Stimulated activated CD8-positive, alpha-beta memory T cell treated with anti-CD3 and anti-CD28 coated beads, Interleukin-7, amount 100 ng/mL, for 48 hours (primary cell): ENCODE measurements at regions not wholly inside any gene's neighbourhood (a gene's known extent, or its start where the extent isn't known, plus 50 kb on each side); places are given as distances from the start of the nearest gene placed in this dataset.
"Not testable (repeated sequence)": the region's sequence is repeated elsewhere in the genome, so short reads cannot be mapped to it uniquely, and the experiment has no call there.

ENCODE experiments used
- DNase-seq, 2 donors: peaks; one replicate each; pipeline ENCODE4 v3.0.0-alpha.2; 2020; ENCODE audit warnings: low read depth in 1 of 2; ENCODE audit errors: extremely low read depth in 1 of 2

DNA sequence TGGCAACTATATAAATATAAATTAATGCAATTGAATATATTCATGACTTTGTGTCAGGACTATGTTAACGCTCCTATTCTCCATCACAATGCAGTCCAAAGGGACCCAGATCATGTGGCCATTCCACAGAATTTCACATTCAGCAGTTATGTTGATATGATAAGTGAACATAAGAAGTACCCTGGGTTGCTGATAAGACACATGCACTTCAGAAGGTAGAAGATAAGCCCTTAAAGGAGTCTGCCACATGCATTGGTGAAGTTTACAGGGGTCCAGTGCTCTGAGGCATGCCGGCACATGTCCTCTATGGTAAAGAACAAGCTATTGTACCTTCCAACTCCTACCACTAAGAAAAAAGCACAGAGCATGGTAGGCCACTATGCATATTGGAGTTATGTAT lies 76.4 kb downstream of the PHAX start:
- no peak for DNase-seq

DNA sequence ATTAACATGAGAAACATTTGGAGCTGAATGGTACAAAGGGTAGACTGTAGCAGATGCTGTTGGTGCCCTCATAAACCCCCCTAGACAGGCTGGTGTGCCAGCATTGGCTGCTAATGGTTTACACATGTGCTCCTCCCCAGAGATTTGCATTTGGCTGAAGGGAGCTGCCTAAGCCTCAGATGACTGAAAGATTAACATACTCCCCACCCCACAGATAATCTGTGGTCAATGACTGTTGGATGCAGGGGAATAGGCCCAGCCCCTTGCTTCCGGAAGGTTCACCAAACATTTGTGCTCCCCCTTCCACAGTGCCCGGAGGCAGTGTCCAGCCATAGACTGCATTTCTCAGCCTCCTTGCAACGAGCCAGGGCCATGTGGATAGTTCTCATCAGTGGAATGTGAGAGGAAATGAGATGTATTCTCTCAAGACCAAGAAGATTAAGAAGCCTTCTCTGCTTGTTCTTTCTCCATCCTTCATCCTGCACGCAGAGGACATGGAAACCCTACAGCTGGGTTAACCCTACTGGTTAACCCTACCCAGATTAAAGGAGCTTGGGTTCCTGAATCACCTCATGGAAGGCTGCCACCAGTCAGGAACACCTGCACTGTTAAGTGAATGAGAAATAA lies 79.6 kb downstream of the PHAX start:
- no peak for DNase-seq

DNA sequence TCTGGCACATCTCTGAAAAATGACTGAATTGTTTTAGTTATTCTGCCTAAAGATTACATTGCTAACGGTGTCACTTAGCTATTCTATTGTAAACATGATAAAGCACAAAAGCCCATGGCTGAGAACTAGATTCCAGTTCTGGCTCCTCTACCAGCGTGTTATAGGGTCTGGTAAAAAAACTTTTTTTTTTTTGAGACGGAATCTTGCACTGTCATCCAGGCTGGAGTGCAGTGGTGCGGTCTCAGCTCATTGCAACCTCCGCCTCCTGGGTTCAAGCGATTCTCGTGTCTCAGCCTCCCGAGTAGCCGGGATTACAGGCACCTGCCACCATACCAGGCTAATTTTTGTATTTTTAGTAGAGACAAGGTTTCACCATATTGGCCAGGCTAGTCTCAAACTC lies 80.6 kb downstream of the PHAX start:
- not testable (repeated sequence) for DNase-seq

- no peak for DNase-seq
These were observed 81.2 kb downstream of the PHAX start for GRCh38 chr5:126681970-126682369.

DNA sequence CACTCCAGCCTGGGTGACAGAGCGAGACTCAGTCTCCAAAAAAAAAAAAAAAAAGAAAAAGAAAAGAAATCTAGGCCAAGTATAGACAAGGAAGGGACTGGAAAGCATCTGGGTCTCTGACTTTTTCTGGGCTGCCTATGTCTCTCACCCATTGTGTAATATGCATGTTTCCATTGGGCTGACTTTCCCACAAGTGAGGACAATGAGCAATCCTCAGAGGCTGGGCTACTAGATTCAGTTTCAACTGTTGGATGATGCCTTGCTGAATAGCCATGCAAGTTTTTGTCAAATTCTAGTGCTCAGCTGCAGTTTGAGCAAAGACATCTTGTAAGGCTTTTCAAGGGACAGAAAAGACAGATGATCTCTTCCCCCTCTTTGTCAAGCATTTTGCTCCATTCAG lies 82.1 kb downstream of the PHAX start:
- no peak for DNase-seq

- DNase-seq, result no peak
These were observed 83.2 kb downstream of the PHAX start for GRCh38 chr5:126683912-126684311.

DNA sequence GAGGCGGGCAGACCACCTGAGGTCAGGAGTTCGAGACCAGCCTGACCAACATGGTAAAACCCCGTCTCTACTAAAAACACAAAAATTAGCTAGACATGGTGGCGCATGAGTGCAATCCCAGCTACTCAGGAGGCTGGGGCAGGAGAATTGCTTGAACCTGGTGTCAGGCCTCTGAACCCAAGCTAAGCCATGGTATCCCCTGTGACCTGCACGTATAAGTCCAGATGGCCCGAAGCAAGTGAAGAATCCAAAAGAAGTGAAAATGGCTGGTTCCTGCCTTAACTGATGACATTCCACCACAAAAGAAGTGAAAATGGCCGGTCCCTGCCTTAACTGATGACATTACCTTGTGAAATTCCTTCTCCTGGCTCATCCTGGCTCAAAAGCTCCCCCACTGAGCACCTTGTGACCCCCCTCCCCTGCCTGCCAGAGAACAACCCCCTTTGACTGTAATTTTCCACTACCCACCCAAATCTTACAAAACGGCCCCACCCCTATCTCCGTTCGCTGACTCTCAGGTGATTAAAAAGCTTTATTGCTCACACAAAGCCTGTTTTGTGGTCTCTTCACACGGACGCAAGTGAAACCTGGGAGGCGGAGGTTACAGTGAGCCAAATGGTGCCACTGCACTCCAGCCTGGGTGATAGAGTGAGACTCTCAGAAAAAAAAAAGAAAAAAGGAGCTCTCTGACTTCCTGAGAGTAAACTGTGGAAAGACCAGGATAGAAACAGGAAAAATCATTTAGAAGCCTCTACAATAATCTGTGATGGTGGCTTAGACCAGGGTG lies 84.1 kb downstream of the PHAX start:
- DNase-seq, result peak; percentile 35 to 72

GRCh38 chr5:126686451-126687126 lies 85.8 kb downstream of the PHAX start:
- DNase-seq, result no peak

DNA sequence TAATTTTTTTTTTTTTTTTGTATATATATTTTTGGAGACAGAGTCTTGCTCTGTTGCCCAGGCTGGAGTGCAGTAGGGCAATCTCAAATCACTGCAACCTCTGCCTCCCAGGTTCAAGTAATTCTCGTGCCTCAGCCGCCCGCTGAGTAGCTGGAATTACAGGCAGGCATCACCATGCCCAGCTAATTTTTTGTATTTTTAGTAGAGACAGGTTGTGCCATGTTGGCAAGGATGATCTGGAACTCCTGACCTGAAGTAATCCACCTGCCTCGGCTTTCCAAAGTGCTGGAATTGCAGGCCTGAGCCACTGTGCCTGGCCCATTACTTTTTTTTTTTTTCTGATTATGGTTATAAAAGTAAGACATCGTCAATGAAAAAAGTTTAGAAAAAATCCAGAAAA lies 84.0 kb upstream of the LMNB1 start:
- DNase-seq, result no peak

GRCh38 chr5:126693806-126694205 lies 83.1 kb upstream of the LMNB1 start:
- no peak for DNase-seq

DNA sequence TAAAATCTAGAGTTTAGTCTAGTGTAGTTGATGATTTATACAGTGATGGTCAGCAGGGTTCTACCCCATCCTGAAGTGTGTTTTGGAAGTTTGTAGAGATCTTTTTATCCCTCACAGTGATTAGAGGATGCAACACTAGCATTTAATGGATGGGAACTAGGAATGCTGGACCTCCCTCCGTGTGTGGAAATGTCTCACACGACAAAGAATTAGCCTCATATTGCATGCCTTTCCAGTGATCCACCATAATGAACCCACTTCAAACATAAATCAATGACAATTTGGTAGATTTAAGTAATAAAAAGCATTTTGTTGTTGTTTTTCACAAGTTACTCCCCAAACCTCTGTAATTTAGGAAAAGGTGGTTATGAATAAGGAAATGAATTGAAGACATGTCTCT lies 82.5 kb upstream of the LMNB1 start:
- no peak for DNase-seq

DNA sequence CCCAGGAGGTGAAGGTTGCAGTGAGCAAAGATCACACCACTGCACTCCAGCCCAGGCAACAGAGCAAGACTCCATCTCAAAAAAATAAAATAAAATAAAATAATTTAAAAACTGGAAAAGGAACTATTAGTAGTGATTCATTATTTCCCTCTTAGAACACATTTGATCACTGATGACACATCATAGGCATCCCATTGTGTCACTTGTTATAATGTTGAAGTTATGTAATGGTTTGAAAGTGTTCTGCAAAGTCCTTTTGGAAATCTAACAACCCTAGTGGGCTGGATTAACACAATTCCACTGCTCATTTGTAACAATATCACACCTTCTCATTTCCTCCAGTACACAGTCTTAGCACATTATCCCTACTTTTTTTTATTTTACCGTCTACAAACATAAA lies 81.8 kb upstream of the LMNB1 start:
- DNase-seq, result no peak

- DNase-seq, result no peak
These were observed 69.9 kb upstream of the LMNB1 start for GRCh38 chr5:126707080-126707479.

DNA sequence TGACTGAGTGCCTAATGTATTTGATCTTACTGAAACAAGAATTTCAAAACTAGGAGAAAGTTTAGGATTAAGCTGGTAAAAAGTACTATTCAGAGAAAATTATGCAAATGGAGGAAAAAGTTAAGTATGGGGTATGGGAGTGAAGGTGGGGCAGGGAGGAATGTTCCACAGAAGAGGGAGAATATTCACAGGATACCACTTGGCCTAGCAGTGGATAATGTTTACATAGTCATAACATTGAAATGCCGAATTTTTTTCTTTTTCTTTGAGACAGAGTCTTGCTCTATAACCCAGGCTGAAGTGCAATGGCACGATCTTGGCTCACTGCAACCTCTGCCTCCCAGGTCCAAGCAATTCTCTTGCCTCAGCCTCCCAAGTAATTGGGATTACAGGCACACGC lies 61.2 kb upstream of the LMNB1 start:
- no peak for DNase-seq

DNA sequence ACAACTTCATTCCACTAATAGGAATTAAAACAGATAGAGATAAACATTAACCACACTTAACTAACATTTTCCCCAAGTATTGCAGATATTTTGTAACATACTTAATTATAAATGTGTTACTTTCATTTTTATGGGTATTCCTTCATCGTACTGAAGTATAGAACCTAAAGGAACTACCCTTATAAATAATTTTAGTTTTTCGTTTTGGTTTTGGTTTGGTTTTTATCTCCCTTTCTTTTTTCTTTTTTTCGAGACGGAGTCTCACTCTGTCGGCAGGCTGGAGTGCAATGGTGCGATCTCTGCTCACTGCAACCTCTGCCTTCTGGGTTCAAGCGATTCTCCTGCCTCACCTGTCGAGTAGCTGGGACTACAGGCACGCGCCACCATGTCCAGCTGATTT lies 60.1 kb upstream of the LMNB1 start:
- DNase-seq, result no peak

- DNase-seq, result no peak
These were observed 58.6 kb upstream of the LMNB1 start for GRCh38 chr5:126718236-126718868.

DNA sequence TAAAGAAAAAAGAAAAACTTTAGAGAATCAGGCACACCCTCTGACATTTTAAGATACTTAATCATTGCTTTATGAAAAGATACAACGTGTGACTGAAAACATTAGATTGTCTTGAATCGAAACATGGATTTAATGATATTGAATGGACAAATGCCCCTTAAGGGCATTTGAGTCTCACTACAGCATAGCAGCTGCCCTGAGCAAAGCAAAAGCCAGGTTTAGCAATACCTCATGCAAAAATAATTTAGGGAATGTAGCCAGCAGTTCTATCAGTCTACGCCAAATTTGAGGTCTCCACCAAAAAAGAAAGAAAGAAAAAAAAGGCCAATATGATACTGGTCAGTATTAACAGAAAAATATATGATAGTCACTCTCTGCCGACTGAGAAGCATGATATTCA lies 56.6 kb upstream of the LMNB1 start:
- DNase-seq, result no peak

- no peak for DNase-seq
These were observed 53.3 kb upstream of the LMNB1 start for GRCh38 chr5:126723643-126724042.
